ENCODE measurements at regions not wholly inside any gene's neighbourhood (a gene's known extent, or its start where the extent isn't known, plus 50 kb on each side); places are given as distances from the start of the nearest gene placed in this dataset.

GRCh38 chr2:236644067-236644466 lies 74.4 kb downstream of the ACKR3 start:
- TF ChIP-seq ELF4 (IDR thresholded peaks at IDR 0.05) (no peak), PKNOX1 (IDR thresholded peaks at IDR 0.05) (no peak), SP1 (IDR thresholded peaks at IDR 0.05) (no peak), SUZ12 (IDR thresholded peaks at IDR 0.05) (no peak), FOXM1 (IDR thresholded peaks at IDR 0.05; ENCODE audit: borderline replicate concordance) (no peak), LEF1 (IDR thresholded peaks at IDR 0.05; ENCODE audit: borderline replicate concordance) (no peak)

Data from HEK293T (cell line).